Neural progenitor cell (in vitro differentiated cells): ENCODE measurements at regions not wholly inside any gene's neighbourhood (a gene's known extent, or its start where the extent isn't known, plus 50 kb on each side); places are given as distances from the start of the nearest gene placed in this dataset.

Source experiments
- CTCF ChIP-seq: fragments of 200-600 bp; sonication (generic); IDR thresholded peaks from 2 replicates; pipeline ENCODE4 v1.5.1; 2017; ENCODE audit warnings: antibody characterized with exemption, mild to moderate bottlenecking
- EZH2 ChIP-seq: fragments of 200-600 bp; sonication (generic); IDR thresholded peaks from 2 replicates; pipeline ENCODE4 v1.6.1; 2017; ENCODE audit warnings: antibody characterized with exemption, mild to moderate bottlenecking, moderate library complexity
- EZH2phosphoT487 ChIP-seq: fragments of 200-600 bp; sonication (generic); IDR thresholded peaks from 2 replicates; pipeline ENCODE4 v1.6.1; 2017; ENCODE audit warnings: antibody characterized with exemption

- no peak for TF ChIP-seq CTCF
- no peak for TF ChIP-seq EZH2
- no peak for TF ChIP-seq EZH2phosphoT487
Observed at GRCh38 chr14:31920989-31921650, 156.0 kb upstream of the ARHGAP5 start.
